Fibroblast of lung (primary cell): ENCODE measurements at regions not wholly inside any gene's neighbourhood (a gene's known extent, or its start where the extent isn't known, plus 50 kb on each side); places are given as distances from the start of the nearest gene placed in this dataset.

ENCODE experiments used
- DNase-seq, 2 donors: peaks; one replicate each; pipeline versions ENCODE4 v3.0.0 to v3.0.0-alpha.2; 2010; ENCODE audit warnings: low read depth in 2 of 2
- H2AFZ ChIP-seq: 2 replicates; pipeline ENCODE4 v1.5.1; 2012; ENCODE audit warnings: low read length, control low read depth, inconsistent platforms
- H3K27ac ChIP-seq: 2 replicates; pipeline ENCODE4 v1.5.1; 2011; ENCODE audit warnings: low read length, control low read depth; ENCODE audit not compliant: insufficient read depth
- H3K27me3 ChIP-seq: 2 replicates; pipeline ENCODE4 v1.5.1; 2011; ENCODE audit warnings: mild to moderate bottlenecking, low read length; ENCODE audit not compliant: control insufficient read depth, insufficient read depth
- H3K36me3 ChIP-seq: 2 replicates; pipeline ENCODE4 v1.5.1; 2011; ENCODE audit warnings: low read length; ENCODE audit not compliant: control insufficient read depth, insufficient read depth
- H3K4me1 ChIP-seq: 2 replicates; pipeline ENCODE4 v1.5.1; 2011; ENCODE audit warnings: low read length; ENCODE audit not compliant: control insufficient read depth, insufficient read depth; ENCODE audit errors: extremely low read depth
- H3K4me2 ChIP-seq: 2 replicates; pipeline ENCODE4 v1.5.1; 2011; ENCODE audit warnings: low read length, control low read depth; ENCODE audit not compliant: insufficient read depth; ENCODE audit errors: extremely low read depth
- H3K4me3 ChIP-seq, 4 experiments: fragments of 200-600 bp in 1 of 4; sonication (generic) in 1 of 4; replicated peaks in 1 of 4; 2 replicates each; pipeline ENCODE4 v1.5.1; 2011 to 2016; ENCODE audit warnings: low read length in 4 of 4, low read depth in 3 of 4, mild to moderate bottlenecking in 3 of 4, control low read depth in 2 of 4, inconsistent platforms in 1 of 4, mixed read lengths in 1 of 4; ENCODE audit not compliant: insufficient read depth in 1 of 4; ENCODE audit errors: control extremely low read depth in 1 of 4
- H3K79me2 ChIP-seq: 2 replicates; pipeline ENCODE4 v1.5.1; 2012; ENCODE audit warnings: mild to moderate bottlenecking, low read length, inconsistent platforms; ENCODE audit not compliant: control insufficient read depth, insufficient read depth
- H3K9ac ChIP-seq: 2 replicates; pipeline ENCODE4 v1.5.1; 2011; ENCODE audit warnings: mild to moderate bottlenecking, low read length, control low read depth; ENCODE audit not compliant: insufficient read depth
- H3K9me3 ChIP-seq: 2 replicates; pipeline ENCODE4 v1.5.1; 2012; ENCODE audit warnings: low read depth, low read length; ENCODE audit not compliant: control insufficient read depth, insufficient read depth
- H4K20me1 ChIP-seq: 2 replicates; pipeline ENCODE4 v1.5.1; 2011; ENCODE audit warnings: low read length; ENCODE audit not compliant: control insufficient read depth, insufficient read depth; ENCODE audit errors: extremely low read depth
- EZH2 ChIP-seq: IDR thresholded peaks from 2 replicates; pipeline ENCODE4 v1.5.1; 2012; ENCODE audit warnings: low read length, control low read depth, mild to moderate bottlenecking; ENCODE audit errors: missing control alignments
- TF ChIP-seq, protein P1 (sequence below), 2 donors: IDR thresholded peaks in 1 of 2; conservative IDR thresholded peaks in 1 of 2; 1 replicate in 1 of 2; 2 replicates in 1 of 2; pipeline ENCODE4 v1.5.1; 2011 to 2012; ENCODE audit warnings: low read length in 2 of 2, control low read depth in 1 of 2, inconsistent platforms in 1 of 2, low read depth in 1 of 2, mild to moderate bottlenecking in 1 of 2

DNA sequence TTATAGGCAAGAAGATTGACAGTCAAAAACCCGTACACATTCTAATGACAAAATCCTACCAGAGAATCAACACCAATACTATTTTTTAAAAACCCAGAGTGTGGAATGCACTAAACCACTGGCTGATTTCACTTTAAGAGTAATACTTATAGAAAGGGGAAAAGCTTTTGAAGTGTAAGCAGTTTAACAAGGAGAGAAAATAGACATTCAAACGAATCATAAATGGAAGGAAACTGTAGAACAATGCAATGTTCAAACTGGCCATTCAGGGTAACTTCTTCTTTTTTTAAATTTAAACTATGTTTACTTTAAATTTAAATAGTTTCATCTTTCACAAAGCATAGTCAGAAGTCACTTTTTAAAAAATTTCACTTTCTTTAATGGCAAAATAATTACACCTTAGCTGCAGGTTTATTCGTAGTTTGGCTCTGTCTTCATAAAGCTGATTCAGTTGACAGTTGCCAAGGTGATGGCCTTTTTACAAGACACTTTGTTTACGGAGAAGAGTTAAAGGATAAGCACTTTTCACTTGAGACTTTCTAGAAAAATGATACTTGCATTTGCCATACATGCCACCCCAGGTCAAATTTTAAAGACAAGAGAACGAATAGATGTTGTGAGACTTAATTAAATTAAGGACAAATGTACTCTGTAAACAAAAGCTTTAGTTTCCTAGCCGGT lies 82.4 kb upstream of the KLF3 start:
- TF ChIP-seq, protein P1, sequence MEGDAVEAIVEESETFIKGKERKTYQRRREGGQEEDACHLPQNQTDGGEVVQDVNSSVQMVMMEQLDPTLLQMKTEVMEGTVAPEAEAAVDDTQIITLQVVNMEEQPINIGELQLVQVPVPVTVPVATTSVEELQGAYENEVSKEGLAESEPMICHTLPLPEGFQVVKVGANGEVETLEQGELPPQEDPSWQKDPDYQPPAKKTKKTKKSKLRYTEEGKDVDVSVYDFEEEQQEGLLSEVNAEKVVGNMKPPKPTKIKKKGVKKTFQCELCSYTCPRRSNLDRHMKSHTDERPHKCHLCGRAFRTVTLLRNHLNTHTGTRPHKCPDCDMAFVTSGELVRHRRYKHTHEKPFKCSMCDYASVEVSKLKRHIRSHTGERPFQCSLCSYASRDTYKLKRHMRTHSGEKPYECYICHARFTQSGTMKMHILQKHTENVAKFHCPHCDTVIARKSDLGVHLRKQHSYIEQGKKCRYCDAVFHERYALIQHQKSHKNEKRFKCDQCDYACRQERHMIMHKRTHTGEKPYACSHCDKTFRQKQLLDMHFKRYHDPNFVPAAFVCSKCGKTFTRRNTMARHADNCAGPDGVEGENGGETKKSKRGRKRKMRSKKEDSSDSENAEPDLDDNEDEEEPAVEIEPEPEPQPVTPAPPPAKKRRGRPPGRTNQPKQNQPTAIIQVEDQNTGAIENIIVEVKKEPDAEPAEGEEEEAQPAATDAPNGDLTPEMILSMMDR (conservative IDR thresholded peaks at IDR 0.05 in 1 of 2, IDR thresholded peaks at IDR 0.05 in 1 of 2; ENCODE audit: low read depth in 1 of 2, low read length in 2 of 2), result no peak
- TF ChIP-seq EZH2, result no peak
- no peaks in the 10 kb centered on the region for H3K79me2 ChIP-seq
- no peak overlapping the region for H3K27ac ChIP-seq
- no peaks in the 10 kb centered on the region for H3K9me3 ChIP-seq
- H3K4me3 ChIP-seq, result no peak overlapping the region
- no peak for DNase-seq
- H4K20me1 ChIP-seq, result no peaks in the 10 kb centered on the region
- H3K27me3 ChIP-seq, result peaks cover 2% of the 10 kb centered on the region
- H2AFZ ChIP-seq, result no peak overlapping the region
- no peaks in the 10 kb centered on the region for H3K36me3 ChIP-seq
- H3K9ac ChIP-seq, result no peak overlapping the region
- no peaks in the 10 kb centered on the region for H3K4me1 ChIP-seq
- no peak overlapping the region for H3K4me2 ChIP-seq

GRCh38 chr4:38582445-38582844 lies 81.6 kb upstream of the KLF3 start:
- no peaks in the 10 kb centered on the region for H3K36me3 ChIP-seq
- TF ChIP-seq, protein P1 (conservative IDR thresholded peaks at IDR 0.05 in 1 of 2, IDR thresholded peaks at IDR 0.05 in 1 of 2; ENCODE audit: low read depth in 1 of 2, low read length in 2 of 2), result no peak
- no peak for TF ChIP-seq EZH2
- H3K27me3 ChIP-seq, result peaks cover 2% of the 10 kb centered on the region
- DNase-seq, result no peak
- H3K4me1 ChIP-seq, result no peaks in the 10 kb centered on the region
- H3K4me3 ChIP-seq, result no peak overlapping the region
- no peak overlapping the region for H3K9ac ChIP-seq
- H3K79me2 ChIP-seq, result no peaks in the 10 kb centered on the region
- no peak overlapping the region for H2AFZ ChIP-seq
- no peaks in the 10 kb centered on the region for H4K20me1 ChIP-seq
- H3K4me2 ChIP-seq, result no peak overlapping the region
- H3K27ac ChIP-seq, result no peak overlapping the region
- no peaks in the 10 kb centered on the region for H3K9me3 ChIP-seq

- Histone ChIP-seq H3K4me3 (no peak overlapping the region), H2AFZ (no peak overlapping the region), H3K27me3 (peaks cover 2% of the 10 kb centered on the region), H3K9me3 (no peaks in the 10 kb centered on the region), H3K4me1 (no peaks in the 10 kb centered on the region), H4K20me1 (no peaks in the 10 kb centered on the region), H3K4me2 (no peak overlapping the region), H3K79me2 (no peaks in the 10 kb centered on the region), H3K27ac (no peak overlapping the region), H3K9ac (no peak overlapping the region), H3K36me3 (no peaks in the 10 kb centered on the region)
- DNase-seq, result no peak
- no peak for TF ChIP-seq EZH2
- TF ChIP-seq, protein P1 (conservative IDR thresholded peaks at IDR 0.05 in 1 of 2, IDR thresholded peaks at IDR 0.05 in 1 of 2; ENCODE audit: low read depth in 1 of 2, low read length in 2 of 2), result no peak
Measured at GRCh38 chr4:38582889-38583470, 81.0 kb upstream of the KLF3 start.
